ENCODE measurements at regions not wholly inside any gene's neighbourhood (a gene's known extent, or its start where the extent isn't known, plus 50 kb on each side); places are given as distances from the start of the nearest gene placed in this dataset.
"Not testable (repeated sequence)": the region's sequence is repeated elsewhere in the genome, so short reads cannot be mapped to it uniquely, and the experiment has no call there.

GRCh38 chr12:105522166-105522825, 191.8 kb downstream of the C12orf75 start:
- in situ Hi-C loops (cut with MboI; ENCODE audit: low pct_unique_long_range_greater_than_20kb, low sequenced_read_pairs, unreplicated experiment): no loop called here
- TF ChIP-seq CTCF (IDR thresholded peaks at IDR 0.05; ENCODE audit: extremely low read depth, insufficient read depth, missing control alignments): no peak
- no peak for DNase-seq (ENCODE audit: low spot score)

- in situ Hi-C loops (cut with MboI; ENCODE audit: low pct_unique_long_range_greater_than_20kb, low sequenced_read_pairs, unreplicated experiment): no loop called here
- DNase-seq (ENCODE audit: low spot score): no peak
- TF ChIP-seq CTCF (IDR thresholded peaks at IDR 0.05; ENCODE audit: extremely low read depth, insufficient read depth, missing control alignments): no peak
Observed at GRCh38 chr12:105523164-105524057, 192.9 kb downstream of the C12orf75 start.

- in situ Hi-C loops (cut with MboI; ENCODE audit: low pct_unique_long_range_greater_than_20kb, low sequenced_read_pairs, unreplicated experiment): no loop called here
- no peak for TF ChIP-seq CTCF (IDR thresholded peaks at IDR 0.05; ENCODE audit: extremely low read depth, insufficient read depth, missing control alignments)
- no peak for DNase-seq (ENCODE audit: low spot score)
Observed at GRCh38 chr12:105524961-105525360, 194.5 kb downstream of the C12orf75 start.

- in situ Hi-C loops (cut with MboI; ENCODE audit: low pct_unique_long_range_greater_than_20kb, low sequenced_read_pairs, unreplicated experiment): no loop called here
- DNase-seq (ENCODE audit: low spot score): no peak
- no peak for TF ChIP-seq CTCF (IDR thresholded peaks at IDR 0.05; ENCODE audit: extremely low read depth, insufficient read depth, missing control alignments)
Observed at GRCh38 chr12:105534068-105534467, 203.6 kb downstream of the C12orf75 start.

- DNase-seq (ENCODE audit: low spot score); in situ Hi-C loops (cut with MboI; ENCODE audit: low pct_unique_long_range_greater_than_20kb, low sequenced_read_pairs, unreplicated experiment): not testable (repeated sequence)
Observed at GRCh38 chr12:105535033-105535432, 204.5 kb downstream of the C12orf75 start.

GRCh38 chr12:105538880-105539279, 208.4 kb downstream of the C12orf75 start:
- in situ Hi-C loops (cut with MboI; ENCODE audit: low pct_unique_long_range_greater_than_20kb, low sequenced_read_pairs, unreplicated experiment): no loop called here
- TF ChIP-seq CTCF (IDR thresholded peaks at IDR 0.05; ENCODE audit: extremely low read depth, insufficient read depth, missing control alignments): no peak
- no peak for DNase-seq (ENCODE audit: low spot score)

GRCh38 chr12:105539735-105540134, 209.2 kb downstream of the C12orf75 start:
- no peak for TF ChIP-seq CTCF (IDR thresholded peaks at IDR 0.05; ENCODE audit: extremely low read depth, insufficient read depth, missing control alignments)
- in situ Hi-C loops (cut with MboI; ENCODE audit: low pct_unique_long_range_greater_than_20kb, low sequenced_read_pairs, unreplicated experiment): no loop called here
- DNase-seq (ENCODE audit: low spot score): no peak

Measured in GM13977 (cell line).